Ovary (tissue), 7 donors: ENCODE measurements at regions not wholly inside any gene's neighbourhood (a gene's known extent, or its start where the extent isn't known, plus 50 kb on each side); places are given as distances from the start of the nearest gene placed in this dataset.

Experiments used
- DNase-seq, 5 donors: peaks; one replicate each; pipeline ENCODE4 v3.0.0-alpha.2; 2019 to 2020
- H3K27ac ChIP-seq, 2 donors: fragments of 200-600 bp; one replicate each; pipeline versions ENCODE4 v1.5.1 to v1.8.0; 2019 to 2022
- H3K27me3 ChIP-seq: fragments of 200-600 bp; one replicate; pipeline ENCODE4 v1.8.0; 2022
- H3K36me3 ChIP-seq: fragments of 200-600 bp; sonication (generic); one replicate; pipeline ENCODE4 v1.5.1; 2019
- H3K4me1 ChIP-seq: one replicate; pipeline ENCODE4 v1.8.1; 2013; ENCODE audit warnings: mild to moderate bottlenecking, moderate library complexity; ENCODE audit not compliant: insufficient read depth
- H3K4me3 ChIP-seq: fragments of 200-600 bp; sonication (generic); one replicate; pipeline ENCODE4 v1.5.1; 2017
- H3K9me3 ChIP-seq, 2 donors: fragments of 200-600 bp in 1 of 2; sonication (generic) in 1 of 2; one replicate each; pipeline versions ENCODE4 v1.5.1 to v1.8.1; 2013 to 2019; ENCODE audit warnings: mild to moderate bottlenecking in 1 of 2, moderate library complexity in 1 of 2
- CTCF ChIP-seq, 3 donors: fragments of 450-650 bp in 2 of 3; fragments of 200-600 bp in 1 of 3; IDR thresholded peaks; one replicate each; pipeline versions ENCODE4 v1.5.1 to v1.8.0; 2016 to 2022; ENCODE audit warnings: antibody characterized with exemption in 3 of 3, mild to moderate bottlenecking in 1 of 3
- EP300 ChIP-seq: sonication (generic); formaldehyde crosslinking; IDR thresholded peaks from one replicate; pipeline ENCODE4 v1.6.1; 2017; ENCODE audit warnings: antibody characterized with exemption
- POLR2A ChIP-seq: fragments of 450-650 bp; IDR thresholded peaks from one replicate; pipeline ENCODE4 v1.6.1; 2017; ENCODE audit warnings: antibody characterized with exemption, mild to moderate bottlenecking, moderate library complexity
- whole genome bisulfite sequencing, 3 donors: extraction: QIAGEN DNeasy Blood & Tissue Kit in 1 of 3; methylation state at CpG; one replicate each; pipeline versions ENCODE4 v1.1.5 to v1.1.7; 2013 to 2017; 5-methylcytosine and 5-hydroxymethylcytosine counted together
- intact Hi-C, 4 donors: fragments of 100-400 bp; cut with DNase I; formaldehyde crosslinking; loops; one replicate each; pipeline versions ENCODE4 v1.11.0 to v1.15.1; 2022 to 2023
- donor health status: DM: no; HTN: no; CAD: no; lungs with moderate emphysema.
- donor health status: DM: no; HTN: no; CAD: no.
- donor health status: Bipolar disorder and iron deficiency.
- donor health status: DM: no; HTN: no; CAD: no.
- donor health status: DM: yes; HTN: yes; CAD: no.

- intact Hi-C loops = no loop called here
- Histone ChIP-seq H3K4me3 (no peak overlapping the region), H3K9me3 (no peaks in the 10 kb centered on the region), H3K36me3 (no peaks in the 10 kb centered on the region), H3K4me1 (no peaks in the 10 kb centered on the region), H3K27ac (no peak overlapping the region), H3K27me3 (no peaks in the 10 kb centered on the region)
- no peak for TF ChIP-seq CTCF (IDR thresholded peaks at IDR 0.05)
- TF ChIP-seq EP300 = no peak
- no peak for TF ChIP-seq POLR2A
- 65 to 71% (median 71%) methylated on average over 9 of the region's 9 CpGs for WGBS, 3 donors
- DNase-seq = peak in 1 of 5 donors; percentile 24
These were observed 242.2 kb downstream of the B3GLCT start for GRCh38 chr13:31441800-31442510.

- 66 to 74% (median 67%) methylated on average over 4 of the region's 4 CpGs for WGBS, 3 donors
These were observed 242.8 kb downstream of the B3GLCT start for GRCh38 chr13:31442571-31442970.

GRCh38 chr13:31444266-31444856 lies 244.6 kb downstream of the B3GLCT start:
- no peak overlapping the region for H3K4me3 ChIP-seq
- no peak for DNase-seq
- no peaks in the 10 kb centered on the region for H3K27me3 ChIP-seq
- 80 to 89% (median 86%) methylated on average over 3 of the region's 3 CpGs for WGBS, 3 donors
- H3K9me3 ChIP-seq = no peaks in the 10 kb centered on the region
- no peak overlapping the region for H3K27ac ChIP-seq
- no peaks in the 10 kb centered on the region for H3K36me3 ChIP-seq
- TF ChIP-seq CTCF (IDR thresholded peaks at IDR 0.05) (no peak), EP300 (no peak), POLR2A (no peak)
- intact Hi-C loops = no loop called here
- no peaks in the 10 kb centered on the region for H3K4me1 ChIP-seq

More at GRCh38 chr13:31442571-31442970, 242.8 kb downstream of the B3GLCT start:
- Histone ChIP-seq H3K36me3 (no peaks in the 10 kb centered on the region), H3K27me3 (no peaks in the 10 kb centered on the region), H3K9me3 (no peaks in the 10 kb centered on the region), H3K4me3 (no peak overlapping the region), H3K27ac (no peak overlapping the region), H3K4me1 (no peaks in the 10 kb centered on the region)
- intact Hi-C loops = no loop called here
- DNase-seq = no peak
- no peak for TF ChIP-seq EP300
- TF ChIP-seq CTCF (IDR thresholded peaks at IDR 0.05) = no peak

GRCh38 chr13:31452525-31452924 lies 252.8 kb downstream of the B3GLCT start:
- WGBS, 3 donors = 97 to 100% (median 98%) methylated on average over 2 of the region's 2 CpGs
- no peaks in the 10 kb centered on the region for H3K4me1 ChIP-seq

More at GRCh38 chr13:31452525-31452924, 252.8 kb downstream of the B3GLCT start:
- no peak for DNase-seq
- no peak overlapping the region for H3K4me3 ChIP-seq
- TF ChIP-seq EP300 = no peak
- no peak for TF ChIP-seq POLR2A
- no peak for TF ChIP-seq CTCF (IDR thresholded peaks at IDR 0.05)
- no peaks in the 10 kb centered on the region for H3K27me3 ChIP-seq
- H3K9me3 ChIP-seq = no peaks in the 10 kb centered on the region
- intact Hi-C loops = no loop called here
- H3K27ac ChIP-seq = no peak overlapping the region
- H3K36me3 ChIP-seq = no peaks in the 10 kb centered on the region
